ENCODE measurements at regions not wholly inside any gene's neighbourhood (a gene's known extent, or its start where the extent isn't known, plus 50 kb on each side); places are given as distances from the start of the nearest gene placed in this dataset.

- intact Hi-C loops (cut with DNase I) = no loop called here
- H3K36me3 ChIP-seq (ENCODE audit: control insufficient read depth in 2 of 3, insufficient read depth in 3 of 3, low read length in 3 of 3) = no peaks in the 10 kb centered on the region
- no peak for FAIRE-seq
- no peaks in the 10 kb centered on the region for H3K4me1 ChIP-seq (ENCODE audit: control insufficient read depth in 2 of 3, insufficient read depth in 2 of 3, low read depth in 1 of 3, low read length in 3 of 3)
- DNase-seq = no peak
- no peak overlapping the region for H3K9ac ChIP-seq (ENCODE audit: low read length in 3 of 3)
- H3K27me3 ChIP-seq (ENCODE audit: control insufficient read depth, insufficient read depth, low read length) = no peaks in the 10 kb centered on the region
- H3K27ac ChIP-seq (ENCODE audit: low read depth in 2 of 2, low read length in 2 of 2) = no peak overlapping the region
- TF ChIP-seq, protein P1, sequence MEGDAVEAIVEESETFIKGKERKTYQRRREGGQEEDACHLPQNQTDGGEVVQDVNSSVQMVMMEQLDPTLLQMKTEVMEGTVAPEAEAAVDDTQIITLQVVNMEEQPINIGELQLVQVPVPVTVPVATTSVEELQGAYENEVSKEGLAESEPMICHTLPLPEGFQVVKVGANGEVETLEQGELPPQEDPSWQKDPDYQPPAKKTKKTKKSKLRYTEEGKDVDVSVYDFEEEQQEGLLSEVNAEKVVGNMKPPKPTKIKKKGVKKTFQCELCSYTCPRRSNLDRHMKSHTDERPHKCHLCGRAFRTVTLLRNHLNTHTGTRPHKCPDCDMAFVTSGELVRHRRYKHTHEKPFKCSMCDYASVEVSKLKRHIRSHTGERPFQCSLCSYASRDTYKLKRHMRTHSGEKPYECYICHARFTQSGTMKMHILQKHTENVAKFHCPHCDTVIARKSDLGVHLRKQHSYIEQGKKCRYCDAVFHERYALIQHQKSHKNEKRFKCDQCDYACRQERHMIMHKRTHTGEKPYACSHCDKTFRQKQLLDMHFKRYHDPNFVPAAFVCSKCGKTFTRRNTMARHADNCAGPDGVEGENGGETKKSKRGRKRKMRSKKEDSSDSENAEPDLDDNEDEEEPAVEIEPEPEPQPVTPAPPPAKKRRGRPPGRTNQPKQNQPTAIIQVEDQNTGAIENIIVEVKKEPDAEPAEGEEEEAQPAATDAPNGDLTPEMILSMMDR (IDR thresholded peaks at IDR 0.05; ENCODE audit: borderline replicate concordance, extremely low read depth, insufficient read depth) = no peak
- no peak overlapping the region for H3K4me3 ChIP-seq (ENCODE audit: low read length in 3 of 3)
- peaks cover 0 to 4% (median 0%) of the 10 kb centered on the region in 3 donors for H3K9me3 ChIP-seq (ENCODE audit: control insufficient read depth in 2 of 3, insufficient read depth in 1 of 3, low read length in 3 of 3)
Observed at GRCh38 chr13:39916330-39916729, 260.9 kb downstream of the COG6 start.

DNA sequence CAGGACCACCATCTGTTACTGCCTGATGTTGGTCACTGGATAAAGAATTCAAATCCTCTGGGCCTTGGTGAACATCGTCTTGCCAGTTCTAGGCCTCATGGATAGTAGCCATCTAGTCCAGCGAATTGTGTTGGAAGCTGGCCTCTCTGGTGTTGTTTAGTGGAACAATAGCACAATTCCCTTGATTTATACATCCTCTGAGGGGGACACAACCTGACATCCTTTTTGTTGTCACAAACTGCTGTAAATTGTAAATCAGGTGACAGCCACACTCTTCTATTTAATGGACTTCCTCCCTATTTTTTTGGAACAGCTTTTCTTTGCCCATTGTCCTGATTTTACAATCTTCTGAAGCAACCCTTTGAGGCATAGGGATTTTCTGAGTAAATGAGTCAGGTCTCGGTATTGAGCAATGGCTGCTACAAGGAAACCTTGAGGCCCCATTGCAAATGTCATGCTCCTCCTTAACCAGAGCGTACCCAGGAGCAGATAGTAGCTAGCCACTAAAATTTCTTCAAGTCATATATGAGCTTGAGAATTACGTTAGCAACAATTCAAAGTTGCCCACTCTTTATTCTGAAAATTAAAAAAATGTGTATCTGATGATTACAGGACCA is 263.3 kb downstream of the COG6 start:
- no peaks in the 10 kb centered on the region for H3K4me1 ChIP-seq (ENCODE audit: control insufficient read depth in 2 of 3, insufficient read depth in 2 of 3, low read depth in 1 of 3, low read length in 3 of 3)
- TF ChIP-seq, protein P1 (IDR thresholded peaks at IDR 0.05; ENCODE audit: borderline replicate concordance, extremely low read depth, insufficient read depth) = no peak
- no peak overlapping the region for H3K9ac ChIP-seq (ENCODE audit: low read length in 3 of 3)
- H3K36me3 ChIP-seq (ENCODE audit: control insufficient read depth in 2 of 3, insufficient read depth in 3 of 3, low read length in 3 of 3) = no peaks in the 10 kb centered on the region
- H3K27me3 ChIP-seq (ENCODE audit: control insufficient read depth, insufficient read depth, low read length) = no peaks in the 10 kb centered on the region
- DNase-seq (no peak), FAIRE-seq (no peak)
- no peak overlapping the region for H3K27ac ChIP-seq (ENCODE audit: low read depth in 2 of 2, low read length in 2 of 2)
- peaks cover 0 to 7% (median 0%) of the 10 kb centered on the region in 3 donors for H3K9me3 ChIP-seq (ENCODE audit: control insufficient read depth in 2 of 3, insufficient read depth in 1 of 3, low read length in 3 of 3)
- intact Hi-C loops (cut with DNase I) = no loop called here
- H3K4me3 ChIP-seq (ENCODE audit: low read length in 3 of 3) = no peak overlapping the region

GRCh38 chr13:39920613-39921012 is 265.2 kb downstream of the COG6 start:
- no peak overlapping the region for H3K4me3 ChIP-seq (ENCODE audit: low read length in 3 of 3)
- FAIRE-seq = no peak
- no peaks in the 10 kb centered on the region for H3K36me3 ChIP-seq (ENCODE audit: control insufficient read depth in 2 of 3, insufficient read depth in 3 of 3, low read length in 3 of 3)
- TF ChIP-seq, protein P1 (IDR thresholded peaks at IDR 0.05; ENCODE audit: borderline replicate concordance, extremely low read depth, insufficient read depth) = no peak
- DNase-seq = no peak
- intact Hi-C loops (cut with DNase I) = no loop called here
- no peak overlapping the region for H3K9ac ChIP-seq (ENCODE audit: low read length in 3 of 3)
- no peak overlapping the region for H3K27ac ChIP-seq (ENCODE audit: low read depth in 2 of 2, low read length in 2 of 2)
- H3K27me3 ChIP-seq (ENCODE audit: control insufficient read depth, insufficient read depth, low read length) = no peaks in the 10 kb centered on the region
- H3K4me1 ChIP-seq (ENCODE audit: control insufficient read depth in 2 of 3, insufficient read depth in 2 of 3, low read depth in 1 of 3, low read length in 3 of 3) = no peaks in the 10 kb centered on the region
- peaks cover 0 to 11% (median 0%) of the 10 kb centered on the region in 3 donors for H3K9me3 ChIP-seq (ENCODE audit: control insufficient read depth in 2 of 3, insufficient read depth in 1 of 3, low read length in 3 of 3)

- H3K27ac ChIP-seq (ENCODE audit: low read depth in 2 of 2, low read length in 2 of 2) = no peak overlapping the region
- FAIRE-seq (no peak), DNase-seq (no peak)
- H3K27me3 ChIP-seq (ENCODE audit: control insufficient read depth, insufficient read depth, low read length) = no peaks in the 10 kb centered on the region
- no peak overlapping the region for H3K4me3 ChIP-seq (ENCODE audit: low read length in 3 of 3)
- intact Hi-C loops (cut with DNase I) = no loop called here
- no peaks in the 10 kb centered on the region for H3K4me1 ChIP-seq (ENCODE audit: control insufficient read depth in 2 of 3, insufficient read depth in 2 of 3, low read depth in 1 of 3, low read length in 3 of 3)
- H3K9ac ChIP-seq (ENCODE audit: low read length in 3 of 3) = no peak overlapping the region
- peaks cover 0 to 7% (median 0%) of the 10 kb centered on the region in 3 donors for H3K9me3 ChIP-seq (ENCODE audit: control insufficient read depth in 2 of 3, insufficient read depth in 1 of 3, low read length in 3 of 3)
- H3K36me3 ChIP-seq (ENCODE audit: control insufficient read depth in 2 of 3, insufficient read depth in 3 of 3, low read length in 3 of 3) = no peaks in the 10 kb centered on the region
- TF ChIP-seq, protein P1 (IDR thresholded peaks at IDR 0.05; ENCODE audit: borderline replicate concordance, extremely low read depth, insufficient read depth) = no peak
Observed at GRCh38 chr13:39926345-39926744, 270.9 kb downstream of the COG6 start.
